ENCODE measurements at regions not wholly inside any gene's neighbourhood (a gene's known extent, or its start where the extent isn't known, plus 50 kb on each side); places are given as distances from the start of the nearest gene placed in this dataset.

DNA sequence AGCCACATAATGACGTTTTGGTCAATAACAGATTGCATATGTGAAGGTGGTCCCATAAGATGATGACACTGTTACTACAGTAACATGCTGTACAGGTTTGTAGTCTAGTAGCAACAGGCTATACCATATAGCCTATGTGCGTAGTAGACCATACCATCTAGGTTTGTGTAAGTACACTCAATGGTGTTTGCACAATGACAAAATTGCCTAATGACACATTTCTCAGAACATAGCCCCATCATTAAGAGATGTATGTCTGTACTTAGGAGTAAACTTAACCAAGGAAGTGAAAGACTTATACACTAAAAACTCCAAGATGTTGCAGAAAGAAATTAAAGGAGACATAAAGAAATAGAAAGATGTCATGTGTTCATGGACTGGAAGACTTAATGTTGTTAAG, 66.2 kb downstream of the RPLP1 start:
- POLR2A ChIA-PET (ENCODE audit: unreplicated experiment), result no interaction called here
- intact Hi-C loops (cut with micrococcal nuclease), result no loop called here
- CTCF ChIA-PET, result interaction anchor here (1.2 kb wide), 1 partner anchor 12 kb away, joined by 3 read pairs; no protein-coding TSS in a partner anchor

More for the DNA sequence above, 66.2 kb downstream of the RPLP1 start:
- no peak for TF ChIP-seq RCOR1 (IDR thresholded peaks at IDR 0.05; ENCODE audit: insufficient replicate concordance, low read length)
- no peak for TF ChIP-seq NFE2L2 (IDR thresholded peaks at IDR 0.05; ENCODE audit: low read depth, low read length)
- no peak for TF ChIP-seq RAD21 (IDR thresholded peaks at IDR 0.05; ENCODE audit: low read length)
- no peak for TF ChIP-seq CEBPB (IDR thresholded peaks at IDR 0.05; ENCODE audit: low read depth, low read length)
- no peak for TF ChIP-seq POLR2A (IDR thresholded peaks at IDR 0.05; ENCODE audit: low read depth, low read length)
- no peak for TF ChIP-seq CHD1 (IDR thresholded peaks at IDR 0.05; ENCODE audit: low read depth, low read length)
- no peak for TF ChIP-seq BHLHE40 (IDR thresholded peaks at IDR 0.05; ENCODE audit: low read depth, low read length)
- TF ChIP-seq, protein P1, sequence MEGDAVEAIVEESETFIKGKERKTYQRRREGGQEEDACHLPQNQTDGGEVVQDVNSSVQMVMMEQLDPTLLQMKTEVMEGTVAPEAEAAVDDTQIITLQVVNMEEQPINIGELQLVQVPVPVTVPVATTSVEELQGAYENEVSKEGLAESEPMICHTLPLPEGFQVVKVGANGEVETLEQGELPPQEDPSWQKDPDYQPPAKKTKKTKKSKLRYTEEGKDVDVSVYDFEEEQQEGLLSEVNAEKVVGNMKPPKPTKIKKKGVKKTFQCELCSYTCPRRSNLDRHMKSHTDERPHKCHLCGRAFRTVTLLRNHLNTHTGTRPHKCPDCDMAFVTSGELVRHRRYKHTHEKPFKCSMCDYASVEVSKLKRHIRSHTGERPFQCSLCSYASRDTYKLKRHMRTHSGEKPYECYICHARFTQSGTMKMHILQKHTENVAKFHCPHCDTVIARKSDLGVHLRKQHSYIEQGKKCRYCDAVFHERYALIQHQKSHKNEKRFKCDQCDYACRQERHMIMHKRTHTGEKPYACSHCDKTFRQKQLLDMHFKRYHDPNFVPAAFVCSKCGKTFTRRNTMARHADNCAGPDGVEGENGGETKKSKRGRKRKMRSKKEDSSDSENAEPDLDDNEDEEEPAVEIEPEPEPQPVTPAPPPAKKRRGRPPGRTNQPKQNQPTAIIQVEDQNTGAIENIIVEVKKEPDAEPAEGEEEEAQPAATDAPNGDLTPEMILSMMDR (conservative IDR thresholded peaks at IDR 0.05; ENCODE audit: low read depth, low read length), result no peak
- no peak for TF ChIP-seq SMC3 (IDR thresholded peaks at IDR 0.05; ENCODE audit: low read depth, low read length)
- Histone ChIP-seq H3K4me3 (ENCODE audit: insufficient read depth, low read depth, low read length) (no peak overlapping the region), H2AK9ac (replicated peaks; ENCODE audit: low read depth, low read length, poor library complexity) (no peak overlapping the region), H3K56ac (ENCODE audit: extremely low read depth, insufficient read depth, low read length) (no peak overlapping the region), H4K5ac (ENCODE audit: low read depth, low read length) (no peak overlapping the region), H2AFZ (replicated peaks; ENCODE audit: low read length, poor library complexity) (no peak overlapping the region), H3K4ac (ENCODE audit: low read depth, low read length) (no peak overlapping the region), H3K79me1 (ENCODE audit: low read depth in 1 of 2, low read length in 2 of 2) (no peaks in the 10 kb centered on the region), H3K14ac (replicated peaks; ENCODE audit: low read depth, low read length) (no peak overlapping the region), H3K27ac (ENCODE audit: insufficient read depth, low read length) (no peak overlapping the region), H3K4me2 (ENCODE audit: low read depth, low read length) (no peak overlapping the region), H4K8ac (ENCODE audit: low read depth in 2 of 2, low read length in 2 of 2) (no peak overlapping the region), H3K9me3 (ENCODE audit: control insufficient read depth, insufficient read depth, low read length) (no peaks in the 10 kb centered on the region), H3K23ac (ENCODE audit: low read depth, low read length) (no peak overlapping the region), H3K27me3 (ENCODE audit: control insufficient read depth, insufficient read depth, low read length) (peaks cover 33% of the 10 kb centered on the region), H3K9me1 (ENCODE audit: insufficient read depth, low read length) (no peaks in the 10 kb centered on the region), H4K91ac (ENCODE audit: insufficient read depth, low read depth, low read length) (no peak overlapping the region), H3K9ac (ENCODE audit: low read depth, low read length) (no peak overlapping the region), H3K4me1 (ENCODE audit: control insufficient read depth, insufficient read depth, low read length) (no peaks in the 10 kb centered on the region), H2BK120ac (ENCODE audit: low read depth, low read length) (no peak overlapping the region), H2BK5ac (ENCODE audit: low read depth, low read length, poor library complexity, severe bottlenecking) (no peak overlapping the region), H2AK5ac (ENCODE audit: low read depth, low read length) (no peak overlapping the region), H3K18ac (ENCODE audit: low read depth, low read length) (no peak overlapping the region), H3K36me3 (ENCODE audit: control insufficient read depth, insufficient read depth, low read length) (no peaks in the 10 kb centered on the region), H2BK20ac (ENCODE audit: low read depth, low read length) (no peak overlapping the region), H4K20me1 (ENCODE audit: insufficient read depth, low read length) (no peaks in the 10 kb centered on the region), H2BK15ac (ENCODE audit: low read depth, low read length) (no peak overlapping the region)
- BruUV-seq (replicated peaks), result no TSS peak
- ATAC-seq (ENCODE audit: low read depth), result no peak
- dilution Hi-C loops (cut with HindIII; ENCODE audit: low sequenced_read_pairs, unreplicated experiment), result no loop called here
- in situ Hi-C loops (cut with MboI; ENCODE audit: low sequenced_read_pairs), result no loop called here
- no peak for DNase-seq
- no CpG with 5 or more reads among the region's 2 CpGs for WGBS, 2 experiments (ENCODE audit: extremely low coverage in 2 of 2, insufficient read length in 1 of 2)
